ENCODE measurements at regions not wholly inside any gene's neighbourhood (a gene's known extent, or its start where the extent isn't known, plus 50 kb on each side); places are given as distances from the start of the nearest gene placed in this dataset.

GRCh38 chr10:120736377-120736776 is 114.8 kb upstream of the WDR11 start:
- H3K9me3 ChIP-seq (ENCODE audit: control insufficient read depth in 2 of 3, insufficient read depth in 1 of 3, low read length in 3 of 3), result no peaks in the 10 kb centered on the region
- no peaks in the 10 kb centered on the region for H3K36me3 ChIP-seq (ENCODE audit: control insufficient read depth in 2 of 3, insufficient read depth in 3 of 3, low read length in 3 of 3)
- H3K27me3 ChIP-seq (ENCODE audit: control insufficient read depth, insufficient read depth, low read length), result no peaks in the 10 kb centered on the region
- H3K27ac ChIP-seq (ENCODE audit: low read depth in 2 of 2, low read length in 2 of 2), result no peak overlapping the region
- TF ChIP-seq, protein P1, sequence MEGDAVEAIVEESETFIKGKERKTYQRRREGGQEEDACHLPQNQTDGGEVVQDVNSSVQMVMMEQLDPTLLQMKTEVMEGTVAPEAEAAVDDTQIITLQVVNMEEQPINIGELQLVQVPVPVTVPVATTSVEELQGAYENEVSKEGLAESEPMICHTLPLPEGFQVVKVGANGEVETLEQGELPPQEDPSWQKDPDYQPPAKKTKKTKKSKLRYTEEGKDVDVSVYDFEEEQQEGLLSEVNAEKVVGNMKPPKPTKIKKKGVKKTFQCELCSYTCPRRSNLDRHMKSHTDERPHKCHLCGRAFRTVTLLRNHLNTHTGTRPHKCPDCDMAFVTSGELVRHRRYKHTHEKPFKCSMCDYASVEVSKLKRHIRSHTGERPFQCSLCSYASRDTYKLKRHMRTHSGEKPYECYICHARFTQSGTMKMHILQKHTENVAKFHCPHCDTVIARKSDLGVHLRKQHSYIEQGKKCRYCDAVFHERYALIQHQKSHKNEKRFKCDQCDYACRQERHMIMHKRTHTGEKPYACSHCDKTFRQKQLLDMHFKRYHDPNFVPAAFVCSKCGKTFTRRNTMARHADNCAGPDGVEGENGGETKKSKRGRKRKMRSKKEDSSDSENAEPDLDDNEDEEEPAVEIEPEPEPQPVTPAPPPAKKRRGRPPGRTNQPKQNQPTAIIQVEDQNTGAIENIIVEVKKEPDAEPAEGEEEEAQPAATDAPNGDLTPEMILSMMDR (IDR thresholded peaks at IDR 0.05; ENCODE audit: borderline replicate concordance, extremely low read depth, insufficient read depth), result no peak
- no peak overlapping the region for H3K9ac ChIP-seq (ENCODE audit: low read length in 3 of 3)
- DNase-seq (no peak), FAIRE-seq (no peak)
- intact Hi-C loops (cut with DNase I), result no loop called here
- H3K4me3 ChIP-seq (ENCODE audit: low read length in 3 of 3), result no peak overlapping the region
- H3K4me1 ChIP-seq (ENCODE audit: control insufficient read depth in 2 of 3, insufficient read depth in 2 of 3, low read depth in 1 of 3, low read length in 3 of 3), result no peaks in the 10 kb centered on the region

DNA sequence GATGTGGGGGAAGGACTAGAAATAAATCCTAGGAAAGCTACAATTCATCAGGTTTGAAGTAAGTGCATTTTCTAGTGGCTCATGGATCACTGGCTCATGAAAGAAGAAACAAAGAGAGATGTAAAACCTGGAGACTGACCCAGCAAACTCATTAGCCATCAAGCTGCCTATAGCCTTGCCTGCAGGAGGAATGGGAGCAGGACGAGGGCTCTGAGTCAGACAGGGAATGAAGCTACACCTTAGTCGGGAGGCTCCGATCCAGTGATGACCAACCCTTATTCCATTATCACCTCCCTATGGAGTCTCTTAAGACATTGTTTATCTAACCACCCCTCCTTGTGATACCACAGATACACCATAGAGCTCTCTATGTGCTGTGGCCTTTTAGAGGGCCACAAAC is 112.5 kb upstream of the WDR11 start:
- Histone ChIP-seq H3K4me1 (ENCODE audit: control insufficient read depth in 2 of 3, insufficient read depth in 2 of 3, low read depth in 1 of 3, low read length in 3 of 3) (no peaks in the 10 kb centered on the region), H3K36me3 (ENCODE audit: control insufficient read depth in 2 of 3, insufficient read depth in 3 of 3, low read length in 3 of 3) (no peaks in the 10 kb centered on the region), H3K4me3 (ENCODE audit: low read length in 3 of 3) (no peak overlapping the region), H3K27ac (ENCODE audit: low read depth in 2 of 2, low read length in 2 of 2) (no peak overlapping the region), H3K9ac (ENCODE audit: low read length in 3 of 3) (no peak overlapping the region), H3K27me3 (ENCODE audit: control insufficient read depth, insufficient read depth, low read length) (no peaks in the 10 kb centered on the region), H3K9me3 (ENCODE audit: control insufficient read depth in 2 of 3, insufficient read depth in 1 of 3, low read length in 3 of 3) (no peaks in the 10 kb centered on the region)
- FAIRE-seq, result no peak
- TF ChIP-seq, protein P1 (IDR thresholded peaks at IDR 0.05; ENCODE audit: borderline replicate concordance, extremely low read depth, insufficient read depth), result no peak
- intact Hi-C loops (cut with DNase I), result no loop called here
- DNase-seq, result peak in 2 of 5 donors; percentile 19 to 31

- H3K4me1 ChIP-seq (ENCODE audit: control insufficient read depth in 2 of 3, insufficient read depth in 2 of 3, low read depth in 1 of 3, low read length in 3 of 3), result no peaks in the 10 kb centered on the region
- intact Hi-C loops (cut with DNase I), result no loop called here
- no peaks in the 10 kb centered on the region for H3K9me3 ChIP-seq (ENCODE audit: control insufficient read depth in 2 of 3, insufficient read depth in 1 of 3, low read length in 3 of 3)
- no peaks in the 10 kb centered on the region for H3K36me3 ChIP-seq (ENCODE audit: control insufficient read depth in 2 of 3, insufficient read depth in 3 of 3, low read length in 3 of 3)
- H3K27me3 ChIP-seq (ENCODE audit: control insufficient read depth, insufficient read depth, low read length), result no peaks in the 10 kb centered on the region
- H3K4me3 ChIP-seq (ENCODE audit: low read length in 3 of 3), result no peak overlapping the region
- no peak overlapping the region for H3K27ac ChIP-seq (ENCODE audit: low read depth in 2 of 2, low read length in 2 of 2)
- DNase-seq (no peak), FAIRE-seq (no peak)
- TF ChIP-seq, protein P1 (IDR thresholded peaks at IDR 0.05; ENCODE audit: borderline replicate concordance, extremely low read depth, insufficient read depth), result no peak
- H3K9ac ChIP-seq (ENCODE audit: low read length in 3 of 3), result no peak overlapping the region
Observed at GRCh38 chr10:120741396-120741795, 109.8 kb upstream of the WDR11 start.

DNA sequence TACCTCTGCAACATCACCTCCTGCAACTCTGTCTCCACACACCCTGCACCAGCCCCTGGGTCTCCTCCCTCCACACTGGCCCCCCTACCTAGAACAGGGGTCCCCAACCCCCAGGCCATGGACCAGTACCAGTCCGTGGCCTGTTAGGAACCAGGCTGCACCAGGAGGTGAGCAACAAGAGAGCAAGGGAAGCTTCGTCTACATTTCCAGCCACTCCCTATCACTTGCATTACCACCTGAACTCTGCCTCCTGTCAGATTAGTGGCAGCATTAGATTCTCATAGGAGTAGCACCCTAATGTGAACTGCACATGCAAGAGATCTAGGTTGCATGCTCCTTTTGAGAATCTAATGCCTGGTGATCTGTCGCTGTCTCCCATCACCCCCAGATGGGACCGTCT is 108.8 kb upstream of the WDR11 start:
- FAIRE-seq (no peak), DNase-seq (no peak)
- Histone ChIP-seq H3K27ac (ENCODE audit: low read depth in 2 of 2, low read length in 2 of 2) (no peak overlapping the region), H3K9me3 (ENCODE audit: control insufficient read depth in 2 of 3, insufficient read depth in 1 of 3, low read length in 3 of 3) (no peaks in the 10 kb centered on the region), H3K4me3 (ENCODE audit: low read length in 3 of 3) (no peak overlapping the region), H3K9ac (ENCODE audit: low read length in 3 of 3) (no peak overlapping the region), H3K27me3 (ENCODE audit: control insufficient read depth, insufficient read depth, low read length) (no peaks in the 10 kb centered on the region), H3K36me3 (ENCODE audit: control insufficient read depth in 2 of 3, insufficient read depth in 3 of 3, low read length in 3 of 3) (no peaks in the 10 kb centered on the region), H3K4me1 (ENCODE audit: control insufficient read depth in 2 of 3, insufficient read depth in 2 of 3, low read depth in 1 of 3, low read length in 3 of 3) (no peaks in the 10 kb centered on the region)
- intact Hi-C loops (cut with DNase I), result no loop called here
- TF ChIP-seq, protein P1 (IDR thresholded peaks at IDR 0.05; ENCODE audit: borderline replicate concordance, extremely low read depth, insufficient read depth), result no peak
